Body of pancreas (tissue), 4 donors: ENCODE measurements at regions not wholly inside any gene's neighbourhood (a gene's known extent, or its start where the extent isn't known, plus 50 kb on each side); places are given as distances from the start of the nearest gene placed in this dataset.

Source experiments
- CTCF ChIP-seq, 7 experiments: fragments of 450-650 bp in 4 of 7; fragments of 200-600 bp in 3 of 7; sonication (generic) in 3 of 7; IDR thresholded peaks; one replicate each; pipeline ENCODE4 v1.5.1; 2016 to 2019; ENCODE audit warnings: antibody characterized with exemption in 7 of 7
- POLR2A ChIP-seq, 3 donors: fragments of 450-650 bp; IDR thresholded peaks; one replicate each; pipeline ENCODE4 v1.6.1; 2016; ENCODE audit warnings: antibody characterized with exemption in 3 of 3, mild to moderate bottlenecking in 2 of 3

GRCh38 chr5:135194573-135195269 is 160.7 kb upstream of the PITX1 start:
- TF ChIP-seq POLR2A (IDR thresholded peaks at IDR 0.05) (no peak), CTCF (IDR thresholded peaks at IDR 0.05) (no peak)
